CD14-positive monocyte (primary cell): ENCODE measurements at regions not wholly inside any gene's neighbourhood (a gene's known extent, or its start where the extent isn't known, plus 50 kb on each side); places are given as distances from the start of the nearest gene placed in this dataset.
"Not testable (repeated sequence)": the region's sequence is repeated elsewhere in the genome, so short reads cannot be mapped to it uniquely, and the experiment has no call there.

ENCODE experiments used
- DNase-seq, 3 donors: peaks; one replicate each; pipeline ENCODE4 v3.0.0-alpha.2; 2011 to 2022
- H2AFZ ChIP-seq: 2 replicates; pipeline ENCODE4 v1.6.0; 2012; ENCODE audit warnings: mild to moderate bottlenecking, low read depth, low read length, inconsistent platforms; ENCODE audit not compliant: insufficient read depth, poor library complexity, severe bottlenecking
- H3K27ac ChIP-seq, 2 donors: 1 replicate in 1 of 2; 2 replicates in 1 of 2; pipeline ENCODE4 v1.5.1; 2012 to 2013; ENCODE audit warnings: low read length in 2 of 2, control low read depth in 1 of 2, inconsistent platforms in 1 of 2, low read depth in 1 of 2, mild to moderate bottlenecking in 1 of 2
- H3K27me3 ChIP-seq, 2 donors: one replicate each; pipeline versions ENCODE4 v1.6.0 to v1.6.1; 2011 to 2013; ENCODE audit warnings: low read length in 2 of 2; ENCODE audit not compliant: control insufficient read depth in 2 of 2, insufficient read depth in 2 of 2
- H3K36me3 ChIP-seq, 2 donors: replicated peaks in 1 of 2; 1 replicate in 1 of 2; 2 replicates in 1 of 2; pipeline versions ENCODE4 v1.5.1 to v1.6.1; 2012 to 2013; ENCODE audit warnings: low read length in 2 of 2, control low read depth in 1 of 2, inconsistent platforms in 1 of 2, mild to moderate bottlenecking in 1 of 2; ENCODE audit not compliant: insufficient read depth in 2 of 2, control insufficient read depth in 1 of 2
- H3K4me1 ChIP-seq, 2 donors: 1 replicate in 1 of 2; 2 replicates in 1 of 2; pipeline versions ENCODE4 v1.5.1 to v1.6.1; 2012 to 2013; ENCODE audit warnings: low read length in 2 of 2, control low read depth in 1 of 2, inconsistent platforms in 1 of 2, mild to moderate bottlenecking in 1 of 2, moderate library complexity in 1 of 2; ENCODE audit not compliant: insufficient read depth in 2 of 2, control insufficient read depth in 1 of 2
- H3K4me2 ChIP-seq: replicated peaks from 2 replicates; pipeline ENCODE3; 2012; ENCODE audit warnings: low read length, moderate library complexity, mild to moderate bottlenecking; ENCODE audit not compliant: poor library complexity, severe bottlenecking; ENCODE audit errors: extremely low read depth
- H3K4me3 ChIP-seq, 3 experiments: fragments of 200-600 bp in 1 of 3; sonication (generic) in 1 of 3; replicated peaks in 1 of 3; 1 replicate in 2 of 3; 2 replicates in 1 of 3; pipeline ENCODE4 v1.5.1; 2011 to 2013; ENCODE audit warnings: low read length in 3 of 3, mild to moderate bottlenecking in 3 of 3, control low read depth in 2 of 3, low read depth in 2 of 3, inconsistent platforms in 1 of 3, moderate library complexity in 1 of 3
- H3K79me2 ChIP-seq: 2 replicates; pipeline ENCODE4 v1.6.0; 2012; ENCODE audit warnings: mild to moderate bottlenecking, control low read depth, inconsistent platforms, low read length, moderate library complexity; ENCODE audit not compliant: insufficient read depth
- H3K9ac ChIP-seq: 2 replicates; pipeline ENCODE4 v1.6.0; 2017; ENCODE audit warnings: low read length, mild to moderate bottlenecking; ENCODE audit not compliant: insufficient read depth, poor library complexity, severe bottlenecking
- H3K9me3 ChIP-seq, 2 donors: replicated peaks in 1 of 2; 1 replicate in 1 of 2; 2 replicates in 1 of 2; pipeline versions ENCODE4 v1.5.1 to v1.6.1; 2012 to 2013; ENCODE audit warnings: low read length in 2 of 2, control low read depth in 1 of 2; ENCODE audit not compliant: control insufficient read depth in 1 of 2, insufficient read depth in 1 of 2
- H4K20me1 ChIP-seq: 2 replicates; pipeline ENCODE4 v1.6.0; 2012; ENCODE audit warnings: mild to moderate bottlenecking, low read length, control low read depth, moderate library complexity; ENCODE audit not compliant: insufficient read depth
- H3K27ac Mint-ChIP-seq, 7 donors: one replicate each; pipeline ENCODE4 v1.8.0; 2020; ENCODE audit warnings: mild to moderate bottlenecking in 7 of 7, mixed read lengths in 7 of 7, moderate library complexity in 6 of 7, inconsistent platforms in 2 of 7
- H3K27me3 Mint-ChIP-seq, 3 donors: one replicate each; pipeline ENCODE4 v1.8.0; 2021 to 2022; ENCODE audit warnings: low read depth in 3 of 3, mild to moderate bottlenecking in 3 of 3, mixed read lengths in 3 of 3, moderate library complexity in 3 of 3, inconsistent platforms in 1 of 3
- H3K36me3 Mint-ChIP-seq, 2 donors: one replicate each; pipeline ENCODE4 v1.8.0; 2020; ENCODE audit warnings: mixed read lengths in 2 of 2, inconsistent platforms in 1 of 2, mild to moderate bottlenecking in 1 of 2
- H3K4me1 Mint-ChIP-seq: one replicate; pipeline ENCODE4 v1.8.0; 2020; ENCODE audit warnings: mild to moderate bottlenecking, mixed read lengths
- H3K4me3 Mint-ChIP-seq, 2 donors: one replicate each; pipeline ENCODE4 v1.8.0; 2020; ENCODE audit warnings: mild to moderate bottlenecking in 2 of 2, mixed read lengths in 2 of 2, moderate library complexity in 1 of 2
- H3K9me3 Mint-ChIP-seq, 7 donors: one replicate each; pipeline ENCODE4 v1.8.0; 2020 to 2022; ENCODE audit warnings: mixed read lengths in 7 of 7, mild to moderate bottlenecking in 6 of 7, moderate library complexity in 6 of 7, inconsistent platforms in 2 of 7
- CTCF ChIP-seq: fragments of 200-600 bp; IDR thresholded peaks from one replicate; pipeline ENCODE4 v1.8.0; 2022; ENCODE audit warnings: antibody characterized with exemption, mild to moderate bottlenecking
- WGBS: methylation state at CpG from one replicate; pipeline ENCODE4 v1.1.5; 2013; ENCODE audit warnings: missing lambda C conversion rate; ENCODE audit not compliant: insufficient coverage; 5-methylcytosine and 5-hydroxymethylcytosine counted together
- intact Hi-C, 2 donors: fragments of 100-400 bp; cut with micrococcal nuclease; formaldehyde crosslinking; loops; one replicate each; pipeline versions ENCODE4 v1.15.0 to v1.15.1; 2023

- H3K27ac Mint-ChIP-seq, result no peak overlapping the region
- no peak overlapping the region for H3K4me3 Mint-ChIP-seq
- no peaks in the 10 kb centered on the region for H3K36me3 Mint-ChIP-seq
Observed at GRCh38 chr14:106185837-106186233, 659.5 kb downstream of the TMEM121 start.

GRCh38 chr14:106187216-106187615, 660.8 kb downstream of the TMEM121 start:
- Mint-ChIP-seq H3K9me3 (no peaks in the 10 kb centered on the region), H3K4me1 (no peaks in the 10 kb centered on the region), H3K27ac (no peak overlapping the region), H3K27me3 (peaks cover 0 to 4% (median 2%) of the 10 kb centered on the region in 3 donors), H3K36me3 (no peaks in the 10 kb centered on the region), H3K4me3 (no peak overlapping the region)
- Histone ChIP-seq H2AFZ (no peak overlapping the region), H3K79me2 (no peaks in the 10 kb centered on the region), H3K9me3 (no peaks in the 10 kb centered on the region), H3K9ac (no peak overlapping the region), H4K20me1 (no peaks in the 10 kb centered on the region), H3K4me3 (no peak overlapping the region), H3K4me1 (no peaks in the 10 kb centered on the region), H3K27me3 (no peaks in the 10 kb centered on the region), H3K4me2 (no peak overlapping the region), H3K36me3 (no peaks in the 10 kb centered on the region), H3K27ac (no peak overlapping the region)
- TF ChIP-seq CTCF, result no peak
- no peak for DNase-seq
- intact Hi-C loops, result no loop called here
- no CpG with 5 or more reads among the region's 3 CpGs for WGBS

More at GRCh38 chr14:106185837-106186233, 659.5 kb downstream of the TMEM121 start:
- Histone ChIP-seq H3K4me3 (no peak overlapping the region), H3K9me3 (no peaks in the 10 kb centered on the region), H3K36me3 (no peaks in the 10 kb centered on the region), H2AFZ (no peak overlapping the region), H3K9ac (no peak overlapping the region), H3K27me3 (no peaks in the 10 kb centered on the region), H3K4me2 (no peak overlapping the region), H4K20me1 (no peaks in the 10 kb centered on the region), H3K27ac (no peak overlapping the region), H3K4me1 (no peaks in the 10 kb centered on the region), H3K79me2 (no peaks in the 10 kb centered on the region)
- intact Hi-C loops, result no loop called here
- DNase-seq, result no peak
- TF ChIP-seq CTCF, result peak; percentile 50
- no peaks in the 10 kb centered on the region for H3K9me3 Mint-ChIP-seq
- H3K4me1 Mint-ChIP-seq, result no peaks in the 10 kb centered on the region
- 17% methylated on average over 2 of the region's 4 CpGs for WGBS
- peaks cover 0 to 6% (median 3%) of the 10 kb centered on the region in 3 donors for H3K27me3 Mint-ChIP-seq

- not testable (repeated sequence) for H3K4me1 Mint-ChIP-seq, H4K20me1 ChIP-seq, H3K79me2 ChIP-seq
Observed at GRCh38 chr14:106192701-106193100, 666.3 kb downstream of the TMEM121 start.

More at GRCh38 chr14:106192701-106193100, 666.3 kb downstream of the TMEM121 start:
- H3K27me3 Mint-ChIP-seq, intact Hi-C loops, H3K4me2 ChIP-seq, H3K27ac ChIP-seq, H3K9me3 Mint-ChIP-seq, H3K36me3 Mint-ChIP-seq, H3K27ac Mint-ChIP-seq, H3K36me3 ChIP-seq, H3K4me3 Mint-ChIP-seq, H3K4me3 ChIP-seq, H3K9ac ChIP-seq, H3K27me3 ChIP-seq, H2AFZ ChIP-seq, H3K4me1 ChIP-seq, DNase-seq, H3K9me3 ChIP-seq: not testable (repeated sequence)
